Hepatocyte (in vitro differentiated cells): ENCODE measurements at regions not wholly inside any gene's neighbourhood (a gene's known extent, or its start where the extent isn't known, plus 50 kb on each side); places are given as distances from the start of the nearest gene placed in this dataset.

Experiments
- DNase-seq: peaks from one replicate; pipeline ENCODE4 v3.0.0-alpha.2; 2016; ENCODE audit warnings: low spot score
- H2AFZ ChIP-seq: fragments of 200-600 bp; sonication (generic); 2 replicates; pipeline ENCODE4 v1.6.0; 2016; ENCODE audit warnings: antibody characterized with exemption, mild to moderate bottlenecking
- H3K27ac ChIP-seq: fragments of 200-600 bp; sonication (generic); 2 replicates; pipeline ENCODE4 v1.5.1; 2016; ENCODE audit warnings: mild to moderate bottlenecking
- H3K27me3 ChIP-seq: fragments of 200-600 bp; sonication (generic); 2 replicates; pipeline ENCODE4 v1.6.1; 2016
- H3K36me3 ChIP-seq: fragments of 200-600 bp; sonication (generic); replicated peaks from 2 replicates; pipeline ENCODE4 v1.5.1; 2016; ENCODE audit warnings: low read depth; ENCODE audit not compliant: insufficient read depth
- H3K4me1 ChIP-seq: fragments of 200-600 bp; sonication (generic); 2 replicates; pipeline ENCODE4 v1.5.1; 2016; ENCODE audit warnings: mild to moderate bottlenecking, moderate library complexity; ENCODE audit not compliant: insufficient read depth
- H3K4me2 ChIP-seq: fragments of 200-600 bp; sonication (generic); 2 replicates; pipeline ENCODE4 v1.6.0; 2016
- H3K4me3 ChIP-seq: fragments of 200-600 bp; sonication (generic); 2 replicates; pipeline ENCODE4 v1.5.1; 2016; ENCODE audit warnings: mild to moderate bottlenecking
- H3K79me2 ChIP-seq: fragments of 200-600 bp; sonication (generic); 2 replicates; pipeline ENCODE4 v1.6.0; 2017; ENCODE audit warnings: mild to moderate bottlenecking
- H3K9me2 ChIP-seq: fragments of 200-600 bp; sonication (generic); replicated peaks from 2 replicates; pipeline ENCODE4 v1.6.0; 2017; ENCODE audit warnings: mild to moderate bottlenecking; ENCODE audit not compliant: insufficient read depth
- H3K9me3 ChIP-seq: fragments of 200-600 bp; sonication (generic); 2 replicates; pipeline ENCODE4 v1.5.1; 2016; ENCODE audit warnings: low read depth, mild to moderate bottlenecking
- H4K20me1 ChIP-seq: fragments of 200-600 bp; sonication (generic); 2 replicates; pipeline ENCODE4 v1.6.0; 2016; ENCODE audit warnings: mild to moderate bottlenecking; ENCODE audit not compliant: insufficient read depth, poor library complexity, severe bottlenecking
- EZH2 ChIP-seq: fragments of 200-600 bp; sonication (generic); IDR thresholded peaks from 2 replicates; pipeline ENCODE4 v1.6.1; 2016; ENCODE audit warnings: antibody characterized with exemption, mild to moderate bottlenecking, borderline replicate concordance
- EZH2phosphoT487 ChIP-seq: fragments of 200-600 bp; sonication (generic); IDR thresholded peaks from one replicate; pipeline ENCODE4 v1.6.1; 2018; ENCODE audit warnings: antibody characterized with exemption, mild to moderate bottlenecking, low read depth, moderate library complexity; ENCODE audit not compliant: unreplicated experiment, severe bottlenecking
- WGBS: methylation state at CpG from one replicate; pipeline ENCODE4 v1.1.6; 2016; ENCODE audit warnings: low lambda C conversion rate; ENCODE audit errors: missing lambda C conversion rate; 5-methylcytosine and 5-hydroxymethylcytosine counted together
- TF ChIP-seq, protein P1 (sequence below): fragments of 200-600 bp; sonication (generic); IDR thresholded peaks from 2 replicates; pipeline ENCODE4 v1.5.1; 2016; ENCODE audit warnings: antibody characterized with exemption, mild to moderate bottlenecking; ENCODE audit not compliant: poor library complexity

DNA sequence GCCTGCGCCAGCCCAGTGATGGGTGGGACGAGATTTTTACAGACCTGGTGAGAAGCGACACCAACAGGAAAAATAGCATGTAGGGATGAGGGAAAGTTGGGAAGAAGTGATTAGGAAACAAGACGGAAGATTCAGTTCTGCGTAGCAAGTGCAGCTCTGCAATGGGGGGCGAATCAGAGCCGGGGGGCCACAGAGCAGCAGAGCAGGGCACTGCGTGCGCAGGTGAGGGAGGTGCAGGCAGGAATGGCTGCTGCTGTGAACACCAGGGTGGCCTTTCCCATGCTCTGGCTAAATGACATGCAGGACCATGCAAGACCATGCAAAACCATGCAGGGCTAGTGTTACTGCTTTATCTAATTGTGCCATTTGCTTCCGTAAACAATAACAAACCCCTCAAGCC lies 442.7 kb upstream of the FRG1 start:
- Histone ChIP-seq H3K27ac (no peak overlapping the region), H3K79me2 (no peaks in the 10 kb centered on the region), H3K27me3 (no peaks in the 10 kb centered on the region), H3K9me2 (no peaks in the 10 kb centered on the region), H3K4me1 (no peaks in the 10 kb centered on the region), H3K36me3 (no peaks in the 10 kb centered on the region), H3K4me3 (no peak overlapping the region), H4K20me1 (no peaks in the 10 kb centered on the region), H3K4me2 (no peak overlapping the region), H3K9me3 (no peaks in the 10 kb centered on the region), H2AFZ (no peak overlapping the region)
- 88% methylated on average over 10 of the region's 10 CpGs for WGBS
- DNase-seq = no peak
- TF ChIP-seq, protein P1, sequence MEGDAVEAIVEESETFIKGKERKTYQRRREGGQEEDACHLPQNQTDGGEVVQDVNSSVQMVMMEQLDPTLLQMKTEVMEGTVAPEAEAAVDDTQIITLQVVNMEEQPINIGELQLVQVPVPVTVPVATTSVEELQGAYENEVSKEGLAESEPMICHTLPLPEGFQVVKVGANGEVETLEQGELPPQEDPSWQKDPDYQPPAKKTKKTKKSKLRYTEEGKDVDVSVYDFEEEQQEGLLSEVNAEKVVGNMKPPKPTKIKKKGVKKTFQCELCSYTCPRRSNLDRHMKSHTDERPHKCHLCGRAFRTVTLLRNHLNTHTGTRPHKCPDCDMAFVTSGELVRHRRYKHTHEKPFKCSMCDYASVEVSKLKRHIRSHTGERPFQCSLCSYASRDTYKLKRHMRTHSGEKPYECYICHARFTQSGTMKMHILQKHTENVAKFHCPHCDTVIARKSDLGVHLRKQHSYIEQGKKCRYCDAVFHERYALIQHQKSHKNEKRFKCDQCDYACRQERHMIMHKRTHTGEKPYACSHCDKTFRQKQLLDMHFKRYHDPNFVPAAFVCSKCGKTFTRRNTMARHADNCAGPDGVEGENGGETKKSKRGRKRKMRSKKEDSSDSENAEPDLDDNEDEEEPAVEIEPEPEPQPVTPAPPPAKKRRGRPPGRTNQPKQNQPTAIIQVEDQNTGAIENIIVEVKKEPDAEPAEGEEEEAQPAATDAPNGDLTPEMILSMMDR = no peak
- TF ChIP-seq EZH2phosphoT487 (no peak), EZH2 (no peak)

- no peak overlapping the region for H2AFZ ChIP-seq
- H3K79me2 ChIP-seq = no peaks in the 10 kb centered on the region
- DNase-seq = no peak
- no peaks in the 10 kb centered on the region for H4K20me1 ChIP-seq
- no peaks in the 10 kb centered on the region for H3K4me1 ChIP-seq
- H3K27ac ChIP-seq = no peak overlapping the region
- H3K36me3 ChIP-seq = no peaks in the 10 kb centered on the region
- H3K9me3 ChIP-seq = no peaks in the 10 kb centered on the region
- H3K4me2 ChIP-seq = no peak overlapping the region
- no peak for TF ChIP-seq EZH2phosphoT487
- TF ChIP-seq, protein P1 = no peak
- TF ChIP-seq EZH2 = no peak
- H3K9me2 ChIP-seq = no peaks in the 10 kb centered on the region
- H3K4me3 ChIP-seq = no peak overlapping the region
- WGBS = 52% methylated on average over 8 of the region's 8 CpGs
- H3K27me3 ChIP-seq = no peaks in the 10 kb centered on the region
Measured at GRCh38 chr4:189498457-189498856, 442.2 kb upstream of the FRG1 start.

GRCh38 chr4:189499696-189500095 lies 441.0 kb upstream of the FRG1 start:
- H3K9me3 ChIP-seq = no peaks in the 10 kb centered on the region
- no peaks in the 10 kb centered on the region for H3K36me3 ChIP-seq
- H3K27me3 ChIP-seq = no peaks in the 10 kb centered on the region
- TF ChIP-seq EZH2phosphoT487 (no peak), EZH2 (no peak)
- TF ChIP-seq, protein P1 = no peak
- no peaks in the 10 kb centered on the region for H3K79me2 ChIP-seq
- no peaks in the 10 kb centered on the region for H3K9me2 ChIP-seq
- WGBS = 92% methylated on average over 7 of the region's 7 CpGs
- no peak overlapping the region for H3K4me2 ChIP-seq
- H3K27ac ChIP-seq = no peak overlapping the region
- no peak overlapping the region for H3K4me3 ChIP-seq
- no peak overlapping the region for H2AFZ ChIP-seq
- H3K4me1 ChIP-seq = no peaks in the 10 kb centered on the region
- no peak for DNase-seq
- H4K20me1 ChIP-seq = no peaks in the 10 kb centered on the region

DNA sequence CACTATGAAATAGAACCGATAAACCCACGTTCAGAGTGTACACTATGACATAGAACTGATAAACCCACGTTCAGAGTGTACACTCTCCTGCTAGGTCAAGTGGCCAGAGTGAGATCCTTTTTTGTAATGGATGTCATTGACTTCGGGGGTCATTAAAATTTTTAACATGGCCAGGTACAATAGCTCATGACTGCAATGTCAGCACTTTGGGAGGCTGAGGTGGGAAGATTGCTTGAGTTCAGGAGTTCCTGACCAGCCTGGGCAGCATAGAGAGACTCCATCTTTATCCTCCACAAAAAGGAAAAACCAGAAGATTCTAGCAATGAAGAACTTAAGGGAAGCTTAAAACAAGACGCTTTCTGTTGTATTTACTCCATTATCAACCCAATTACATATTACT lies 439.7 kb upstream of the FRG1 start:
- no peaks in the 10 kb centered on the region for H3K9me2 ChIP-seq
- WGBS = 85% methylated on average over 5 of the region's 5 CpGs

More for the DNA sequence above, 439.7 kb upstream of the FRG1 start:
- TF ChIP-seq, protein P1 = no peak
- no peak for TF ChIP-seq EZH2
- no peak for TF ChIP-seq EZH2phosphoT487
- H3K4me3 ChIP-seq = no peak overlapping the region
- no peaks in the 10 kb centered on the region for H3K9me3 ChIP-seq
- H3K4me2 ChIP-seq = no peak overlapping the region
- no peaks in the 10 kb centered on the region for H3K27me3 ChIP-seq
- no peaks in the 10 kb centered on the region for H3K36me3 ChIP-seq
- DNase-seq = no peak
- H4K20me1 ChIP-seq = no peaks in the 10 kb centered on the region
- no peak overlapping the region for H2AFZ ChIP-seq
- H3K27ac ChIP-seq = no peak overlapping the region
- no peaks in the 10 kb centered on the region for H3K79me2 ChIP-seq
- H3K4me1 ChIP-seq = no peaks in the 10 kb centered on the region
